Ureter (tissue), 1 donor: ENCODE measurements at regions not wholly inside any gene's neighbourhood (a gene's known extent, or its start where the extent isn't known, plus 50 kb on each side); places are given as distances from the start of the nearest gene placed in this dataset.

Experiments used
- DNase-seq: peaks from one replicate; pipeline ENCODE4 v3.0.0-alpha.2; 2020; ENCODE audit warnings: low spot score
- donor health status: DM: yes; HTN: yes; CAD: no.

- no peak for DNase-seq
These were observed 407.7 kb upstream of the C2CD4B start for GRCh38 chr15:62572797-62573196.

DNA sequence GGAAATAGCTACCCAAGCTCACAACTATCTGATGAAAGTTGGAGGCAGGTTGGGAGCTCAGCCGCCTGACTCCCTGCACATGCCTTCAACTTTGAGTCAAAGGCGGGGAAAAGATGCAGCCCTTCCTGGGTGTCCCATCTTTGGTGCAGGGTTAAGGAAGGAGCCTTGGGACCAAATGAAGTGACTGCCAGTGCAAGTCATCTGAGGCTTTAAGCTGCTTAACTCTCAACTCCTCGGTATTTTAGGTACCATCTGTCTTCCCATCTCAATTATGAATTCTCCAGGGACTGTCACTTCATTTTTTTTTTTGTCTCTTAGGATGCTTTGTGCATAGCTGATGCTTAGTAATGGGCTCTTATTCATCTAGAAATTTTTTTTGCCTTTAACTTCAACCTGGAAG lies 408.8 kb upstream of the C2CD4B start:
- no peak for DNase-seq

- DNase-seq, result no peak
These were observed 413.5 kb upstream of the C2CD4B start for GRCh38 chr15:62578546-62578945.

GRCh38 chr15:62578960-62579359 lies 413.9 kb upstream of the C2CD4B start:
- no peak for DNase-seq

DNA sequence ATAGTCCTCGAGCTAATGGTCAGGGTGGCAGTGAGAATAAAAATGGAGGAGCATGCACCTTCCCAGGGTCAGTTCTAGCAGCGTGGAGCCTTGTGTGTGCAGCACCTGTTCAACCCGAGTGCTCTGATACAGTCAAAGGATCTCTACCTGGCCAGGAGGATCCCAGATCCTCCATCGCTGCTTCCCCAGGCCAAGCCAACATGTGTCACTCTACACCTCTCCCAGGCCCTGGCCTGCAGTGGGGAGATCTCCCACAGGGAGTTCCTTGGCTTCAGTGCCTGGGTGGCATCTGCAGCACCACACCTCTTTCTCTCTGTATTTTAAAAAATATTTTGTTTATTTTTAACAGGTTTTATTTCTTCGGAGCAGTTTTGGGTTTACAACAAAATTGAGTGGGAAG lies 414.8 kb upstream of the C2CD4B start:
- no peak for DNase-seq

DNA sequence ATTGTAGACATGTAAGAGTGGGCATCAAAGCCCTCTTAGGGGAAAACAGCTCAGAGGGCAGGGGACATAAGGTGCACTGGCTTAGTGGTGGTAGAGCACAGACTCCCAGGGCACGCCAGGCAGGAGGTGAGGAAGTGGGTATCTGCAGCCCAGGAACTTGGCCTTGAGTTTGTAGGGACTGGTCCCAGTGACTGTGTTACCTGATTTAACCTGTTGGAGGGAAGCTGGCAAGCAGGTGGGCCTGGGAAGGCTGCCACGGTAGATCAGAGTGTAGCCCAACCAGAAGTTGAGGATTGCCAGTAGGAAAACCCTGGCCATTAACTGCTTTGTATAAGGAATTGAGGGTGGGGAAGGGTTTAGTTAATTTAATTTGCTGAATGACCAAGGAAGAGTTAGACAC lies 417.5 kb upstream of the C2CD4B start:
- DNase-seq, result no peak

DNA sequence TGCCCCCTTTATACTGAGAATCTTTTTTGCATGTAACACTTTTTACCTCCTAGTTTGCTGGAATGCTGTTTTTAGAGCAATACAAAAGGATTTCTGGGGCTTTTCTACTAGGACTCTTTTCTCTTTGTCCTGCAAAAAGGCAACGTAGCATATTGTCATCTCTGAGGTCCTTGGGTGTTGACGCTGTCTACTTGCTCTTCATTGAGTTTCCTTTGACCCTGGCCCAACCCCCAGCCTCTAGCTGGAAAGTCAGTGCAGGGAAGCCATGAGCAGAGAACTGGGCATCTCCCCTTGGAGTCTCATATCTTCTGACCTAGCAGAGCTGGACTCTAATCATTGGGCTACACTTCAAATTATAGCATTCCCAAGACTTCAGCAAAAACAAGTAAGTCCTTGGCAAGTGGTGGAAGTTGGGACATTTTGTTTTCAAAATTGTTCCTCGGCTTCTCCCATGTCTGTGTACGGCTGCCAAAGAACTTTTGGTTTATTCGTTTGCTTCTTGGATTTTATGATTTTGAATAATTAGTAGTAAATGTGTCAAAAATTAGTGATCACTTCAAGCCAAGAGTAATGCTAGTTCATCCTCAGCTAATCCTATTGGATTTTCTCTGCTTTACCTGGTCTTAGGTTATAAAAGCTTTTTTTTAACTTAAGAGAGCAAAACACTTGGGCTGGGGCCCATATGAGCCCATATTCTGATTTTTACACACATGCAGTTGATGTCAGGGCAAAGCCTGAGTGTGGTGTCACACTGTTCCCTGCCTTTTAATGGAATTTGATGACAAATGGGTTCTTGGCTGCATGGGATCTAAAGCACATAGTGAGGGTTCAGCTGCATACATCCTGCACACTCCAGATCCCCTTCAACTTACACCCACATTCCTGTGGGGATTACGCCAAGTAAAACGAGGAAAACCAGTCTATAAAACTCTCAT lies 419.5 kb upstream of the C2CD4B start:
- no peak for DNase-seq

DNA sequence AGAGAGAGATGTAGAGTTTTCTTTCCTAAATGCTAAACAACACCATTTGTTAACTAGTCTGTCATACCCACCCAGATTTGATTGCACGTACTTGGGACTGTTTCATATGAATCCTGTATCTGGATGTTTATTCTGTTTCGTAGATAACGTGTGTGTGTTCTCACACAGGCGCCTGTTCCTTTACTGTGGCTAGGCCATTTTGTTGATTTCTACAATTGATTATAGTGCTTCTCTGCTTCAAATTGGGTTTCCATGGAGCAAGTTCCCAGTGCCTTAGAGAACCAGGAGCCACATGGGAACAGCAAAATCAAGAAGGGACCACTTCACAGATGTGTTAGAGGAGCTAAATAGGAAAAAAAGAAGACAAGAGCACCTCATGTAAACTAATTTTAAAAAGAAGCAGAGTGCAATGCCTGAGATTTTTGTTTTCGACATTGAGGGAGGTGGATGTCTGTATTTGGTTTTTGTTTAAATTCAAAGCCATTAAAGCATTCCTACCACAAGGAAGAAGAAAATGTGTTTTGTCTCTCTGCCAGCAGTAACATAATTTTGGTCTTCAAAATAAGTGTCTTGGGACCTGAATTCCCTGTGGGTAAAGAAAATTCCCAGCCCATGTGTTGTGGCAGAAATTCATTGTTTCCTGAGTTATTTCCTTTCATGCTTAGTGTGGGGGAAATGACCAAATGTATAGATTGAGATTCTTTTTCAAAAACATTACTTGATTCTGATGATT lies 424.0 kb upstream of the C2CD4B start:
- no peak for DNase-seq

DNA sequence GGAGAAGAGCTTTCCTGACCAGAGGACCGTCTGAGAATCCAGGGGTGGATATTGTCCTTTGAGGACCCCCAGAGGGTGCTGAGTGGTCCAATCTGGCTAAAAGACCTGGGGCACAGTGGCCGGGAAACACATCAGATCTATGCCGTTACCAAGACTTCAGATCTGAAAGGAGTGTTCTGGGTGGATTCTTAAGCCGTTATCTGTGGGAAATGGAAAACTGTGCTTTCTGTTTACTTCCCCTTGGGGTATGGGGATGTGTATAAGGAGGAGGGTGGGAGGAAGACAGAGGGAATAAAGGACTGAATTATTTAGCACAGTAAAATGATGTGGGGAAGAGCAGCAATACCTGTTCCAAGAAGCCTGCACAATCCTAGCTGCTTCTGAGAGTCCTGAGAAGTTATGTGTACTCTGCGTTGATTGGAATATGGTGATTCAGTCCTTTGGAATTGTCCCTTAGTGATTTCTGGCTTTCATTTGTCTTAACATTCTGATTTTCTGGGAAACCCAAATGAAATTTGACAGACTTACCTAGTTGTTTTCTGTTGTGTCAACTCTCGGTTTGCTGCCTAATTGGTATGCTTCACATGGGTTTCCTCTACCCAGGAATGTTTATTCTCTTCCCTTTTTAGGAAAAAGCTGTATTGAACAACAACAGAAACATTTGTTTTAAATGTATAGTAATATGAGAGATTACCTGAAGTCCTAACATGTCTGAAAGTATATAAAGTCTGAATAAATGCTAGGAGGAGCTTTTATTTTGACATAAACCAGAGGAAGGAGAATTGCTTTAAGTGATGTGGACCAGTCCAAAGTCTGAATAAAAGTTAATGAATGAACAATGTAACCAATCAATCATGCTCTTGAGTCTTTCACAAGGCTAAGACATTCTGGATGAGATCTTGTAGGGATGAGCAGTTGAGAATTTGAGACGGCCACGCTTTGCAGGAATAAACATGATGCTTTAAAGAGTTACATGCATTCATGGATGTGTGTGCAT lies 427.1 kb upstream of the C2CD4B start:
- no peak for DNase-seq

- DNase-seq, result no peak
These were observed 427.8 kb upstream of the C2CD4B start for GRCh38 chr15:62592920-62593319.

GRCh38 chr15:62593681-62594399 lies 428.8 kb upstream of the C2CD4B start:
- no peak for DNase-seq

DNA sequence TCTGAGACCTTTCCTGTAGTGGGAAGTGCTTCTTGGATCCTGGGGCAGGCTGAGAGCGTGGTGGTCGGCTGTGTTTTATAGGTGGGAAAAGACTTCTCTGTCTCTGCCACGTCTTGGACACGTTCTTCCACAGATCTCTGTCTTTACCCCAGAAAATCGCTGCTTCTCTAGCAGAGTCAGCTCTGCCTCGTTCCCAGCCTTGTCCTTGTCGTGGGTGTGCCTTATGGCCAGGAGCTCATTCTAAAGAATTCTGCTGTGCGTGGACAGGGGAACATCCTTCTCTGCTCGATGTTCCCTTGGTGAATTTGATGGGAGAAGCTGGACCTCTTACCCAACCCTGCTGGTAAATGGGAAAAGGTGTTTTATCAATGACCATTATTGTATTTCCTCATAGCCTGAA lies 433.1 kb upstream of the C2CD4B start:
- no peak for DNase-seq

- no peak for DNase-seq
These were observed 435.0 kb upstream of the C2CD4B start for GRCh38 chr15:62599791-62600777.

GRCh38 chr15:62601777-62602545 lies 436.9 kb upstream of the C2CD4B start:
- no peak for DNase-seq

DNA sequence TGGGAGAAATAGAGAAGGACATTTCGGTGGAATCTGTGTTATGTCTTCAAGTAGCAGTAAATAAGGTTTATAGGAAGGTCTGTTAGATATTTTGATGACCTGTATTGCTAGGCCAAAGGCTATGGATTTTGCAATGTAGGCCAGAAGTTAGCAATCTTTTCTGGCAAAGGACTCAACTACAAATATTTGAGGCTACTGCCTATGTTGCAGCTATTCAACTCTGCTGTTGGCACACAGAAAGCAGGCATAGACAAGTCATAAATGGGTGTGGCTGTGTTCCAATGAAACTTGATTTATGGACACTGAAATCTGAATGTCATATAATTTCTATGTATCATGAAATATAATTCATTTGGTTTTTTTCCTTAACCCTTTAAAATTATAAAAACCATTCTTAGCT lies 438.7 kb upstream of the C2CD4B start:
- peak; percentile 50 for DNase-seq

DNA sequence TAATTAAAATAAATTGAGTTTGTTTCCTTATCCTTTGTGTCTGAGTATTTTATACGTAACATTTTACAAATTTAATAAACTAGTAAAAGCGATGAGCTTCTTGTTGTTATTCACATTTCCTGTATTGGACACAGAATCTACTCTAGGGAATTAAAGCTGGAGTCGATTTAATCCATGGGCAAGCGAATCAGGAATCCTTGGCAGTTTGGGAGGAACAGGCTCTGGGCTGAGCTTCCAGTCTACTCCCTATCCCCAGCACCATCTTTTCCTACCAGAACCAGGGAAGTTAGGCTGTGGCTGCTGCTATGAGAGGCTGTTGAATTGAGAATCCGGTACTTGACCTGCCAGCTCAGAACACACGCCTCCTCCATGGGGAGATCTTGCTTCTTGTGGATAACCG lies 437.3 kb upstream of the TPM1 start:
- DNase-seq, result no peak

- DNase-seq, result no peak
These were observed 436.0 kb upstream of the TPM1 start for GRCh38 chr15:62606376-62607113.

- DNase-seq, result no peak
These were observed 435.5 kb upstream of the TPM1 start for GRCh38 chr15:62607114-62607462.

- DNase-seq, result no peak
These were observed 434.9 kb upstream of the TPM1 start for GRCh38 chr15:62607643-62608042.
